Panc1 (cell line): ENCODE measurements at regions not wholly inside any gene's neighbourhood (a gene's known extent, or its start where the extent isn't known, plus 50 kb on each side); places are given as distances from the start of the nearest gene placed in this dataset.

Experiments used
- ATAC-seq: fragments of 200-7000 bp; cut with Tn5 transposase; 2 replicates; pipeline ENCODE4 v1.9.1; 2020; ENCODE audit warnings: mild to moderate bottlenecking, moderate library complexity
- BruUV-seq: library from RNA; stranded (reverse); fragments of 400-500 nt; replicated peaks from 2 replicates; lab custom pipeline; 2021; lab: Mats Ljungman, UMichigan
- CTCF ChIA-PET: fragments of 300-600 bp; sonication (Branson Sonifier 250); formaldehyde crosslinking; loops from one replicate; lab custom pipeline; 2022; ENCODE audit warnings: antibody characterized with exemption; lab: Charles Lee
- POLR2A ChIA-PET: fragments of 300-600 bp; sonication (Branson Sonifier 250); formaldehyde crosslinking; loops from one replicate; lab custom pipeline; 2022; ENCODE audit warnings: antibody characterized with exemption; lab: Charles Lee
- DNase-seq: peaks from one replicate; pipeline ENCODE4 v3.0.0-alpha.2; 2010; ENCODE audit warnings: low read depth, low spot score
- H3K27ac ChIP-seq: 2 replicates; pipeline ENCODE4 v1.5.1; 2011; ENCODE audit warnings: mild to moderate bottlenecking, low read length, inconsistent platforms
- H3K27me3 ChIP-seq: fragments of 200-500 bp; sonication (Bioruptor generic); 2 replicates; pipeline ENCODE4 v1.6.0; 2014; ENCODE audit warnings: low read length, inconsistent platforms; ENCODE audit not compliant: control insufficient read depth, insufficient read depth
- H3K36me3 ChIP-seq: fragments of 200-500 bp; sonication (Bioruptor generic); 2 replicates; pipeline ENCODE4 v1.5.1; 2014; ENCODE audit warnings: inconsistent platforms, mild to moderate bottlenecking, low read length, moderate library complexity; ENCODE audit not compliant: control insufficient read depth, insufficient read depth
- H3K4me1 ChIP-seq: 2 replicates; pipeline ENCODE4 v1.5.1; 2011; ENCODE audit warnings: inconsistent platforms, mild to moderate bottlenecking, low read length, moderate library complexity; ENCODE audit not compliant: control insufficient read depth, insufficient read depth
- H3K4me3 ChIP-seq, 2 experiments: 2 replicates each; pipeline ENCODE4 v1.5.1; 2011 to 2012; ENCODE audit warnings: low read depth in 2 of 2, low read length in 2 of 2, mild to moderate bottlenecking in 2 of 2, inconsistent platforms in 1 of 2, moderate library complexity in 1 of 2
- H3K9me3 ChIP-seq: fragments of 200-500 bp; sonication (Bioruptor generic); 2 replicates; pipeline ENCODE4 v1.5.1; 2014; ENCODE audit warnings: low read depth, mild to moderate bottlenecking, inconsistent platforms, low read length, moderate library complexity; ENCODE audit not compliant: control insufficient read depth, insufficient read depth
- CTCF ChIP-seq: fragments of 450-650 bp; IDR thresholded peaks from 2 replicates; pipeline ENCODE4 v1.5.1; 2017; ENCODE audit warnings: mild to moderate bottlenecking
- POLR2AphosphoS5 ChIP-seq: IDR thresholded peaks from 2 replicates; pipeline ENCODE4 v1.6.1; 2012; ENCODE audit warnings: mild to moderate bottlenecking, low read depth, low read length, moderate library complexity
- REST ChIP-seq, 2 experiments: IDR thresholded peaks; 2 replicates each; pipeline ENCODE4 v1.6.1; 2011 to 2012; ENCODE audit warnings: low read depth in 2 of 2, control low read depth in 1 of 2, low read length in 1 of 2, mild to moderate bottlenecking in 1 of 2, moderate library complexity in 1 of 2; ENCODE audit not compliant: insufficient read depth in 1 of 2
- SIN3A ChIP-seq: IDR thresholded peaks from 2 replicates; pipeline ENCODE4 v1.6.1; 2012; ENCODE audit warnings: low read depth, mild to moderate bottlenecking, low read length, moderate library complexity, borderline replicate concordance; ENCODE audit not compliant: insufficient read depth
- TCF7L2 ChIP-seq: IDR thresholded peaks from 2 replicates; pipeline ENCODE4 v1.6.1; 2011; ENCODE audit warnings: mild to moderate bottlenecking, low read depth, low read length, inconsistent platforms
- in situ Hi-C: cut with HindIII; loops from 2 replicates; pipeline ENCODE4 v1.10.0; 2016; ENCODE audit warnings: low sequenced_read_pairs, low pct_unique_long_range_greater_than_20kb
- intact Hi-C: fragments of 100-400 bp; cut with micrococcal nuclease; formaldehyde crosslinking; loops from one replicate; pipeline ENCODE4 v1.10.0; 2022; ENCODE audit not compliant: unreplicated experiment

GRCh38 chr11:104795501-104796213, 102.6 kb downstream of the CASP12 start:
- H3K9me3 ChIP-seq, result 0 out of 2 replicates have a peak, but pooled peaks cover 3% of the 10 kb centered on the region
- POLR2A ChIA-PET, result no interaction called here
- no TSS peak for BruUV-seq
- ATAC-seq (no peak), DNase-seq (no peak)
- H3K27ac ChIP-seq, result no peak overlapping the region
- no peaks in the 10 kb centered on the region for H3K27me3 ChIP-seq
- no peak overlapping the region for H3K4me3 ChIP-seq
- in situ Hi-C loops (no loop called here), intact Hi-C loops (no loop called here)
- no peaks in the 10 kb centered on the region for H3K36me3 ChIP-seq
- CTCF ChIA-PET, result no interaction called here
- H3K4me1 ChIP-seq, result no peaks in the 10 kb centered on the region
- TF ChIP-seq TCF7L2, result no peak
- no peak for TF ChIP-seq REST (IDR thresholded peaks at IDR 0.05; ENCODE audit: insufficient read depth in 1 of 2, low read depth in 2 of 2, low read length in 1 of 2)
- no peak for TF ChIP-seq SIN3A
- no peak for TF ChIP-seq CTCF
- TF ChIP-seq POLR2AphosphoS5, result no peak

- CTCF ChIA-PET, result no interaction called here
- Histone ChIP-seq H3K27ac (no peak overlapping the region), H3K4me3 (no peak overlapping the region), H3K9me3 (0 out of 2 replicates have a peak, but pooled peaks cover 3% of the 10 kb centered on the region), H3K36me3 (no peaks in the 10 kb centered on the region), H3K27me3 (no peaks in the 10 kb centered on the region), H3K4me1 (no peaks in the 10 kb centered on the region)
- POLR2A ChIA-PET, result no interaction called here
- BruUV-seq, result no TSS peak
- TF ChIP-seq REST (IDR thresholded peaks at IDR 0.05; ENCODE audit: insufficient read depth in 1 of 2, low read depth in 2 of 2, low read length in 1 of 2) (no peak), POLR2AphosphoS5 (no peak), SIN3A (no peak), TCF7L2 (no peak), CTCF (no peak)
- in situ Hi-C loops, result no loop called here
- DNase-seq (no peak), ATAC-seq (no peak)
- intact Hi-C loops, result no loop called here
Measured at GRCh38 chr11:104792861-104793260, 105.4 kb downstream of the CASP12 start.
